ENCODE measurements at regions not wholly inside any gene's neighbourhood (a gene's known extent, or its start where the extent isn't known, plus 50 kb on each side); places are given as distances from the start of the nearest gene placed in this dataset.
"Not testable (repeated sequence)": the region's sequence is repeated elsewhere in the genome, so short reads cannot be mapped to it uniquely, and the experiment has no call there.

- DNase-seq (no peak), ATAC-seq (ENCODE audit: poor library complexity) (no peak)
- intact Hi-C loops (cut with DNase I), result no loop called here
These were observed 97.2 kb upstream of the GSE1 start for GRCh38 chr16:85515830-85516397.

GRCh38 chr16:85517154-85517553 lies 96.0 kb upstream of the GSE1 start:
- ATAC-seq (ENCODE audit: poor library complexity), result no peak
- DNase-seq, result no peak
- intact Hi-C loops (cut with DNase I), result no loop called here

GRCh38 chr16:85517563-85518179 lies 95.5 kb upstream of the GSE1 start:
- intact Hi-C loops (cut with DNase I), result no loop called here
- ATAC-seq (ENCODE audit: poor library complexity), result no peak
- no peak for DNase-seq

- no peak for DNase-seq
- intact Hi-C loops (cut with DNase I), result no loop called here
- ATAC-seq (ENCODE audit: poor library complexity), result no peak
These were observed 94.6 kb upstream of the GSE1 start for GRCh38 chr16:85518398-85519049.

GRCh38 chr16:85519050-85519440 lies 94.1 kb upstream of the GSE1 start:
- DNase-seq; ATAC-seq (ENCODE audit: poor library complexity); intact Hi-C loops (cut with DNase I): not testable (repeated sequence)

GRCh38 chr16:85519540-85520231 lies 93.4 kb upstream of the GSE1 start:
- DNase-seq, result no peak
- ATAC-seq (ENCODE audit: poor library complexity), result no peak
- intact Hi-C loops (cut with DNase I), result no loop called here

- DNase-seq (no peak), ATAC-seq (ENCODE audit: poor library complexity) (no peak)
- intact Hi-C loops (cut with DNase I), result no loop called here
These were observed 92.1 kb upstream of the GSE1 start for GRCh38 chr16:85520853-85521521.

- intact Hi-C loops (cut with DNase I), result no loop called here
- no peak for ATAC-seq (ENCODE audit: poor library complexity)
- DNase-seq, result no peak
These were observed 91.4 kb upstream of the GSE1 start for GRCh38 chr16:85521552-85522307.

- ATAC-seq (ENCODE audit: poor library complexity) (no peak), DNase-seq (no peak)
- intact Hi-C loops (cut with DNase I), result no loop called here
These were observed 90.7 kb upstream of the GSE1 start for GRCh38 chr16:85522308-85522841.

GRCh38 chr16:85522842-85523601 lies 90.1 kb upstream of the GSE1 start:
- ATAC-seq (ENCODE audit: poor library complexity) (peak; percentile 50), DNase-seq (no peak)
- intact Hi-C loops (cut with DNase I), result no loop called here

- DNase-seq (peak; percentile 71), ATAC-seq (ENCODE audit: poor library complexity) (peak; percentile 75)
- intact Hi-C loops (cut with DNase I), result no loop called here
These were observed 89.3 kb upstream of the GSE1 start for GRCh38 chr16:85523602-85524364.

- ATAC-seq (ENCODE audit: poor library complexity) (no peak), DNase-seq (no peak)
- intact Hi-C loops (cut with DNase I), result no loop called here
These were observed 88.8 kb upstream of the GSE1 start for GRCh38 chr16:85524365-85524629.

- ATAC-seq (ENCODE audit: poor library complexity), result peak; percentile 8
- intact Hi-C loops (cut with DNase I), result no loop called here
- peak; percentile 78 for DNase-seq
These were observed 88.3 kb upstream of the GSE1 start for GRCh38 chr16:85524630-85525419.

- intact Hi-C loops (cut with DNase I), result no loop called here
- DNase-seq, result no peak
- no peak for ATAC-seq (ENCODE audit: poor library complexity)
These were observed 87.5 kb upstream of the GSE1 start for GRCh38 chr16:85525420-85526184.

GRCh38 chr16:85526185-85526974 lies 86.7 kb upstream of the GSE1 start:
- ATAC-seq (ENCODE audit: poor library complexity), result no peak
- intact Hi-C loops (cut with DNase I), result no loop called here
- DNase-seq, result no peak
